A673 (cell line): ENCODE measurements at regions not wholly inside any gene's neighbourhood (a gene's known extent, or its start where the extent isn't known, plus 50 kb on each side); places are given as distances from the start of the nearest gene placed in this dataset.

ENCODE experiments used
- CTCF ChIP-seq: fragments of 300-800, 200-600 bp; sonication (generic); conservative IDR thresholded peaks from 2 replicates; pipeline ENCODE4 v1.5.1; 2017; ENCODE audit warnings: low read depth, mild to moderate bottlenecking, antibody characterized with exemption, low read length, moderate library complexity, mixed read lengths
- EZH2 ChIP-seq: fragments of 200-600 bp; sonication (generic); IDR thresholded peaks from 2 replicates; pipeline ENCODE4 v1.6.1; 2017; ENCODE audit warnings: borderline replicate concordance, low read depth, mild to moderate bottlenecking, mixed read lengths, antibody characterized with exemption, low read length; ENCODE audit not compliant: poor library complexity, severe bottlenecking

GRCh38 chr14:62066304-62066703, 304.1 kb downstream of the SNAPC1 start:
- TF ChIP-seq CTCF = no peak
- TF ChIP-seq EZH2 = no peak
